GM19467 (cell line): ENCODE measurements at regions not wholly inside any gene's neighbourhood (a gene's known extent, or its start where the extent isn't known, plus 50 kb on each side); places are given as distances from the start of the nearest gene placed in this dataset.
"Not testable (repeated sequence)": the region's sequence is repeated elsewhere in the genome, so short reads cannot be mapped to it uniquely, and the experiment has no call there.

ENCODE experiments used
- ATAC-seq: cut with Tn5 transposase; IDR thresholded peaks from one replicate; pipeline ENCODE4 v1.9.1; 2021; ENCODE audit warnings: mild to moderate bottlenecking, moderate library complexity; ENCODE audit not compliant: unreplicated experiment

- ATAC-seq, result no peak
Observed at GRCh38 chr2:53067533-53067932, 700.1 kb upstream of the CHAC2 start.

- ATAC-seq, result no peak
Observed at GRCh38 chr2:53067056-53067455, 700.5 kb upstream of the CHAC2 start.

- no peak for ATAC-seq
Observed at GRCh38 chr2:53064154-53064553, 703.5 kb upstream of the CHAC2 start.

- no peak for ATAC-seq
Observed at GRCh38 chr2:53058526-53058925, 709.1 kb upstream of the CHAC2 start.

- no peak for ATAC-seq
Observed at GRCh38 chr2:53053937-53054336, 713.7 kb upstream of the CHAC2 start.

GRCh38 chr2:53051157-53051556, 716.4 kb upstream of the CHAC2 start:
- ATAC-seq, result no peak

GRCh38 chr2:53040536-53041229, 726.9 kb upstream of the CHAC2 start:
- no peak for ATAC-seq

GRCh38 chr2:53036196-53036595, 731.4 kb upstream of the CHAC2 start:
- ATAC-seq, result no peak

- no peak for ATAC-seq
Observed at GRCh38 chr2:53035153-53035552, 732.5 kb upstream of the CHAC2 start.

GRCh38 chr2:53033411-53033810, 734.2 kb upstream of the CHAC2 start:
- no peak for ATAC-seq

- no peak for ATAC-seq
Observed at GRCh38 chr2:53028746-53029423, 738.7 kb upstream of the CHAC2 start.

- no peak for ATAC-seq
Observed at GRCh38 chr2:53028225-53028624, 739.4 kb upstream of the CHAC2 start.

GRCh38 chr2:53022248-53022647, 745.4 kb upstream of the CHAC2 start:
- not testable (repeated sequence) for ATAC-seq

- no peak for ATAC-seq
Observed at GRCh38 chr2:53021828-53022227, 745.8 kb upstream of the CHAC2 start.

- ATAC-seq, result no peak
Observed at GRCh38 chr2:53021292-53021691, 746.3 kb upstream of the CHAC2 start.

GRCh38 chr2:53018825-53019425, 748.7 kb upstream of the CHAC2 start:
- ATAC-seq, result no peak

- ATAC-seq, result no peak
Observed at GRCh38 chr2:53006980-53007379, 760.6 kb upstream of the CHAC2 start.

GRCh38 chr2:53004413-53004812, 763.2 kb upstream of the CHAC2 start:
- ATAC-seq, result no peak

GRCh38 chr2:52995424-52995823, 772.2 kb upstream of the CHAC2 start:
- ATAC-seq, result no peak

- no peak for ATAC-seq
Observed at GRCh38 chr2:52976143-52976949, 791.3 kb upstream of the CHAC2 start.

GRCh38 chr2:52974127-52974526, 793.5 kb upstream of the CHAC2 start:
- ATAC-seq, result no peak
